Posterior vena cava (tissue), 2 donors: ENCODE measurements at regions not wholly inside any gene's neighbourhood (a gene's known extent, or its start where the extent isn't known, plus 50 kb on each side); places are given as distances from the start of the nearest gene placed in this dataset.

ENCODE experiments used
- DNase-seq: peaks from one replicate; pipeline ENCODE4 v3.0.0-alpha.2; 2020; ENCODE audit warnings: low spot score
- intact Hi-C, 2 donors: fragments of 100-400 bp; cut with DNase I; formaldehyde crosslinking; loops; one replicate each; pipeline versions ENCODE4 v1.14.1 to v1.14.2; 2022 to 2023
- donor health status: DM: yes; HTN: yes; CAD: no.
- donor health status: DM: yes; HTN: yes; CAD: no.

DNA sequence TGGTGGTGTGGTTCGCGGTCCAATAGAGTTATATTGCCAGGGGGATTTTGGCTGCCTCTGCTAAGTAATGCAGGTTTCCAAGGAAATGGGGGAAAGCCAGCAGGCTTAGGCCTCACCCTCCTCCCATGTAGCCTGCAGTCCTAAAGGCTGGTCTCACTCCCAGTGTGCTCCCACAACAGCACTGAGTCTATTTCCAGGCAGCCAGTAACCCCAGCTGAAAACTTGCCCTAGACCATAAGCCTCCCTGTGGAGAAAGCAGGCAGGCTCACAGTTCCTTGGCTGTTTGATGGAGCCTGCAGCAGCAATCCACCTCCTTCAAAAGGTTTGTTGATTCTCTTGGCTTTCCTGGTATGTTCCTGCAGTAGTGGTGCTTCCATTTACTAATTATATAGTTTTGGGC is 220.0 kb upstream of the ZNF804B start:
- intact Hi-C loops: no loop called here
- DNase-seq: no peak

DNA sequence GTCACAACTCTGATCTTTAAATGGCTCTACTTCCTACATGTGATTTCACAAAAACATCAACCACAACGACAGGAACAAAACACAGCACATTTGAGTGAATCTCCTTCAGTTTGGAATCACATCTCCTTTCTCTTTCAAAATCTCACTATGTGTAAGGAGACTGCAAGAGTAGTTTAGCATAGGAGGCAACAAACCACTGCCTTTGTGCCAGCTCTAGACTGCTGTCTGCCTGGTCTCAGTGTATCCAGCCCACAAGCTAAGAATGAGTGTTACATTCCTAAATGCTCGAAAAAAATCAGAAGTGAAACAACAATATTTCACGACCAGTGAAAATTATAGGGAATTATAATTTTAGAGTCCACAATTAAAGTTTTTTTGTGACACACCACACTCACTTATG is 217.0 kb upstream of the STEAP4 start:
- intact Hi-C loops: no loop called here
- no peak for DNase-seq

DNA sequence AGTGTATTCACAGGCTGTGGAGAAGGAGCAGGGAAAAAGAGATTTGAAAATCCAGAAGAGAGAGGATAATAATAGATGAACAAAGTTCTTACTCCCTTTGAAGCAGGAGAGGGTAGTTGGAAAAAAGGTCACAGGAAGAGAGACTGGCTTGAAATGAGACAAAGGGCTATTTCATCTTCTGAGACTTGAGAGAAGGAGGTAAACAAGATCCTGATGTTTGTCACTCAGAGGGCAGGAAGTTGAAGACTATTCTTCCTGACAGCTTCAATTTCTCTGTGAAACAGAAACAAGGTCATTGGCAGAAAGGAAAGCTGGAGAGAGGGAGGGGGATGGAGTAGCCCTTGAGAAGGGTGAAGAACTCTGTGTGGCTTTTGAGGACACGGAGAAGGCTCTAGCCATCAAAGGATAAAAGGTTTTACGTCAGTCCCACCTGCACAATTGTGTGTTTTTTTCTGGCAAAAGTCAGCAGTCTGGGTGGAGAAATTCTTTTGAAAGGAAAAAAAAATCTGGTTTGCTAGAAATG is 216.1 kb upstream of the STEAP4 start:
- intact Hi-C loops: no loop called here
- no peak for DNase-seq

DNA sequence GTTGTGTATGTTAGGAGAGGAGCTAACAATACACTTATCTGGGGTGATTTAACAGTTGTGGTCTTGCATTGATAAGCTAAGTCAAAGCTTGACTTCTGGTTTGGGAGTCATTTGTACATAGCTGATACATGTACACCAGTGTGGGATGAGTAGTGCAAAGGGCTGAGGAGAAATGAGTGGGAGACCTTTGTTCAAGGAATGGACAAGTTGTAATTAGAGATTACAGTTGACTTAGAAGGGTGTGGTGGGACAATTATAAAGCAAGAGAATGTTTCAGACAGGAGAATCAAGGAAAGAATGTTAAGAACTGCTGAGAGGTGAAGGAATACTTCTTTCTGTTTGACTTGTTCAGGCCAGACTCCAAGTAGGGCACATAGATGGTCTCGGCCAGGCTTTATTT is 209.7 kb upstream of the STEAP4 start:
- no peak for DNase-seq
- intact Hi-C loops: no loop called here

DNA sequence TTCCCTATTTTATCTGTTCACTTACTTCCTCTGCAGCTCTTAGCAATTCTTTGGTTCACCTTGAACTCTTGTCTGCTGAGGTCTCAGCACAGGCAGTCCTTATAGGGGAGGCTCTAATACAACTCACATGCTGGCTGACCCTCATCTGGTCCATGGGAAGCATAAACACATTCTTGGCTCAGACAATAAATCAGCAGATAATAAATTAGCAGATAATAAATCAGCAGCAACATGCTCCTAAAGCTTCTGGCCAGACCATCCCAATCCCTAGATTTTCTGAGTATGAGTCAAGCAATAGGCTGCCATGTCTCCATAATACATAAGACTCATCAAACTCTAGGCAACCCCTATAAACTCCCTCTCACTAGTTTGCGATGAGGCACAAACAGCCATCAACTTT is 208.6 kb upstream of the STEAP4 start:
- no peak for DNase-seq

DNA sequence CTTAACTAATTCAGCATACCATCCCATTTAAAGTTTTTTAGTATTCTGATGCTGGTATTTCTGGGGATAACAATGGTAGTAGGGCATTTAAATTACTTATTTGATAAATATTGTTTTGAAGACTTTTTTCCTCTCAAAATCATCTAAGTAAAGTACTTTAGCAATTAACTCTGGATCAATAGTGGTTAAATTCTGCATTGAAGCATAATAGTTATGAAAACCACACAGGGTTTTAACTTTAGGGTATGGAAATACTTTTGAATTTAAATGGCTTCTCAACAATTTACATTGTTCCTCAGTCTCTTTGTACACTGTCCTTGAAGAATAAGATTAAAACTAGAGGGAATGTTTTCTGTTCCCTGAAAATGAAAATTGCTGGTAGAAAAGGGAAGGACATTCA is 202.6 kb upstream of the STEAP4 start:
- intact Hi-C loops: no loop called here
- no peak for DNase-seq

More for the DNA sequence above, 208.6 kb upstream of the STEAP4 start:
- intact Hi-C loops: no loop called here

DNA sequence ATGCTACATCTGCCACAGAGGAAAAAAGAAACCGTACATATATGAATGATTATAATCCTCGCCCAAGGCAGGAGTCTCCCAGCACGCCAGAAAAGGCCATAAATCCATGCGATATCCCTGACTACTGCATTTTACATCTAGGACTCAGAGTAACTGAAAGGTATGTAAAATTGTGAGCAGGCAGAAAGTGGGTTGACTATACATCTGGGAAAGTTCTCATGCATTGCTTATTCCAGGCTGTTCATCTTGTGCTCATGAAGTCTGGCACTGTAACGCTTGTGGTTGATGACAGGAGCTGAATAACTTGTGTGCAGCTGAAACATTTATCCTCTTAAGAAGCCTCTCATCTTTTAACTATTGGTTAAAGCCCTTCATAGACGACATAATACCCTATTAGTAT is 193.4 kb upstream of the STEAP4 start:
- intact Hi-C loops: no loop called here
- DNase-seq: no peak

DNA sequence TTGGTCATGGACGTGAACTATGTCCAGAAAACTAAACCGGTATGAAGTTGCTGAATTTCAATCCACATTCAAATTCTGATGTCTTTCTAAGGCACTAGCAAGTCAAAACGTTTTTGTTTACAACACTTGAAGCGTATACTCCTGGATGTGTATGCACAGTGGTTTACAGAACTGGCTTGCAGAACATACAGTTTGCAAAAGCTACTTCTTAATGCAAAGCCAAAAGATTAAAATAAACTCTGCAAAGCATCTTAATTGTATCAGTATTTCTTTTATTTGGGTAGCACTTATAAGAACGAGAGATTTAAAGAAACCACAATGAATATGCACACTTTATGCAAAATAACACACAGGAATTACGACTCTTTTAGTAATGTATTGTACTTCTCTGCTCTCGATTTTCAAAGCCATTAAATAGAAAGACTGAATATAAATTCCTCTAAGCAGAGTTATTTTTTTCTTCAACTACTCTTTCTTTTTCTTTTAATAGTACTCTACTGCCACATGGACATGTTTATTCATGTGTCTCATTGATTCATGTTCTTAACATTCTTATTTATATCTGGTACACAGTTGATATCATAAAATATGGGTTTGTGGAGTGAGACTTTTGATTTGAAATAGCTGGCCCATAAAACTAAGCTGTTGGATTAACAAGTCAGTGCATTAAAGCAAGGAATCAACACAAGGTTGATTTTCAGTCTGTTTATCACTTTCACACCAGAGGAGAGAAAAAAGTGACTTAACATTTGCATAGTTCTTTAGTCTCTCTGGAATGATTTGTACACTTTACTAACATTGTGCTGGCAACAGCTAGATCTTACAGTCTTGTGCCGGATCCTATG is 189.4 kb upstream of the STEAP4 start:
- DNase-seq: no peak
- intact Hi-C loops: no loop called here

DNA sequence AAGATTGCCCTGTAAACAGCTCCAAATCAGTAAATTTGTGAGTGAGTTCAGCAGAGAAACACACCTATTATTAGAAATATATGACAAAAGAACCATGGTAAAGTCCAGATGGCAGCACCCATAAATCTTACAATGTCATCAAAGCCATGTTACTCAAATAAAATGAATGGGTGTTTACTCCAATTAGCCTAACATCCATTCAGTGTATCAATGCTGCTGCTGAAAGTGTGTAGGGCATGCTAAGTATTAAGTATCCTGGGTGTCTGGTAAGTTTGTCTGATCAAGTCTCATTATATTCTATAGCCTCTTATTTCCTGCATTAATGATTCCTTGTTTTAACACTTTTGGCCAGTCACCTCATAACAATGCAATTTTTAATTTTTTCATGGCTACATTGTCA is 185.5 kb upstream of the STEAP4 start:
- DNase-seq: no peak

DNA sequence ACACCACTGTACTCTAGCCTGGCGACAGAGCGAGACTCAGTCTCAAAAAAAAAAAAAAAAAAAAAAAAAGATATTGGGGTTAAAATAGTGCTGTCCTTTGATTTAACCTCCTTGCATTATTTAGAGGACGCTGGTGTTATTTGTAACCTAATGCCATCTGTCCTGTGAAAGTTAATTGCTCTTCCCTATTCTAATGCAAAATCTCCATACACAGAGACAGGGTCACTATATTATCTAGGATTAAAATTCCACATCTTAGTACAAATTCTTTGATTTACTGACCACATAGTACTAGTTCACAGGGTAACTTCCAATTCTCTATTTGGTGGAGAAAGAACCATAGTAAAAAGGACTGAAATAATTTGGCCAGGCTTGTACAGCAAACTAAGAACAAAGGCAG is 184.2 kb upstream of the STEAP4 start:
- intact Hi-C loops: no loop called here
- no peak for DNase-seq

More for the DNA sequence above, 185.5 kb upstream of the STEAP4 start:
- intact Hi-C loops: no loop called here

DNA sequence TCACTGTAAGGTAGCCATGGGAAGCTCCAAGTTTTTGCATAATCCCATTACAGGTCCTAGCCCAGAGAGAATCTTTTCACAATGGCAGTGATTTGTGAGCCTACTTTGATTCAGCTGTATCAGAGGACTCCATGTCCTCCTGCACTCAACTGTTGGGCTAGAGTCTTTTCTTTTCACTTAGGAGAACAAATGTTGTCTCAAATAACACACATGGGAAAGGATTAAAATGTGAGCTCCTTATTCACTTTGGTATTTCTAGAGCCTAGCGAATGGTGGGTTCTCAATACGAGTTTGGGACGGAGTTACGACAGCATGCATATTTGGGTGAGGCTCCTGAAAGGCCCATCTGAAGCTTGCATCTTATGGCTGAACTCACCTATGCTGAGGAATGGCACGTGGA is 183.5 kb upstream of the STEAP4 start:
- no peak for DNase-seq
- intact Hi-C loops: no loop called here

DNA sequence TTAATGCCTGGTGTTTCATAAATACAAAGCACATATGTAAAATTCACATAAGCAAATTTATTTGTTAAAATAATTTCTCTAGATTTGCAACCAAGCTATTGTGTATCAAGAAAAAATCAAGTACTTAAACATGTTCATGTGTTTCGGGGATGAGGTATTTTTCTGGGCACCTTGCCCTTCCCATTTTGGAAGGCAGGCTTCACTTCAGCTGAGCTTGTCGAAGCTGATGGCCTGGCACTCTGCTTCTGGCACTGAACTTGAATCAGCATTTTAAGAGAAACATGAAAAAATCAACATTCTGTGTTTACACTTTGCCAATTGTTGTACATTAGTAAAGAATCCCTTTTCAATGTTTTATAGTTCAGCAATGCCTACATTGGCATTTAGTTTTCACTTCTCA is 179.1 kb upstream of the STEAP4 start:
- no peak for DNase-seq
- intact Hi-C loops: no loop called here

DNA sequence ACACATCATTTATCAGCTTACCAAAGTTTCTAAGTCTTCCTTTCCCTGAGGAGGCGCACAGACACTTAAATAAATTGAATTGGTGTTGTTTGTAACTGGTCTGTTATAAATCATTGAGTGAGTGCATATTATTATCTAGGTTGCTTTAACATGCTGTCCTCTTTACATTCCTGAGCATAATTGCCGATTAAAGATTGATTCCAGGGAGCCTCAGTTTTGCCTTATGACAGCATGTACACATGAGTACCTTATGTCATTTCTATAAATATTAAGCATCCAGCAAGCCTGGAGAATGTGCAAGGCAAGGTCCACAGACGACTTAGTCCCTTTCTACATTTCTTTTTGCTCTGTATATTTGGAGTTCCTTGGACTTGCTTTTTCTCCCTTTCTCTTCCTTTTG is 177.9 kb upstream of the STEAP4 start:
- intact Hi-C loops: no loop called here
- no peak for DNase-seq

DNA sequence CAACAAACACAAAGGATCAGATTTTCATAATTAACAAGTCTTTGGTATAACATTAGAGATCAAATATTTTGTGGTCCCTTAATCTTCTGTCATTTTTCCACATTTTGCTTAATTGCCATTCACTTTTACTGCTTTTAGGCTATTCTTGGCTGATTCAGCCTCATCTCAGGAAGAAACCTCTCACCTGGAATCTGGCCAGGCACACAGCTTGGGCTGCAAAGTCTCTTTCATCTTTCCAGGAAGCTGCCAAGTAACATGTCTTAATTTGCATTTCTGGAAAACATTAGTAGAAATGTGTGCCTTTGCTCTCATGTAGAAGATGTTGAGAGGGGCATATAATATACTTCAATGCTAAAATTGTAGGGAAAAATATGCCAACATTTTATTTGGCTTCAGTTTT is 174.2 kb upstream of the STEAP4 start:
- no peak for DNase-seq
- intact Hi-C loops: no loop called here

DNA sequence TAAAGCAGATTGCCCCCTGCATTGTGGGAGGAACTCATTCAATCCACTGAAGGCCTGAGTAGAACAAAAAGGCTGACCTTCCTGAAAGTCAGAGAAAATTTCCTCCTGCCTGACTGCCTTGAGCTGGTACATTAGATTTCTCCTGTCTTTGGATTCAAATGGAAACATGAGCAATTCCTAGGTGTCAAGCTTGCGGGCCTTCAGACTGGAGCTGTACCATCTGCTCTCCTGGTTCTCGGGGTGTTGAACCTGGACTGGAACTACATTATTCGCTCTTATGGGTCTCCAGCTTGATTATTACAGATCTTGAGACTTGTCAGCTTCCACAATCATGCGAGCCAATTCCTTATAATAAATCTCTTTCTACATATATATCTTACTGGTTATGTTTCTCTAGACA is 173.6 kb upstream of the STEAP4 start:
- DNase-seq: no peak
- intact Hi-C loops: no loop called here

DNA sequence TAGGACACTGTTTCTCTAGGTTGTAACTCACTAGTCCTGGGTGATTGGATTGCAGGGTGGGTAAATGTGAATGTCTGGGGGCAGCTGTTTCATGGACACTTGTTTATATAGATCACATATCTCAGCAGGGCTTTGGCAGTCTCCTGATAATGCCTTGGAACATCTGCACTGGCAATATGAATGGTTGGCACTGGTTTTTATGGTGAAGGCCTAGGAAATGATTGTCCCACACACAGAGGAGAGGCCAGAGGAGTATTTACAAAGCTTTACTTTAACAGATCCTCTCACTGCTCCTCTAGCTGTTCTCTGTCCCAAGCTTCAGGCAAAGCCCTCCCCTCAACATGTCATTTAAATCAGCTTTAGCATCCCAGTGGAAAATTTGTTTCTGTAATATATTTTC is 171.3 kb upstream of the STEAP4 start:
- intact Hi-C loops: no loop called here
- DNase-seq: no peak

DNA sequence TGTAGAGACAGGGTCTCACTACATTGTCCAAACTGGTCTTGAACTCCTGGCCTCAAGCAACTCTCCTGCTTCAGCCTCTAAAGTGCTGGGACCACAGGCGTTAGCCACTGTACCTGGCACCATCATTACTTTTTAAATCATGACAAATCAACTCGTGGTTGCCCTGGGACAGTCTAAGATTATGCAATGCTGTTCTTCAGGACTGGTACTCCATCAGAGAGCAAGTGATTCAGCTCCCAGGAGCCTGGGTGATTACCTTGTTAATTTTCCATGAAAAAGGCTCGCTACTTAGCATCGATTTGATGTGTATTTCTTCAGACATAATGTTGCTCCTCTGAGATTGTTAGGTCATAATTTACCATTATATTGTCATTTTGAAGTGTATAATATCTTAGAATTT is 158.9 kb upstream of the STEAP4 start:
- no peak for DNase-seq
- intact Hi-C loops: no loop called here

DNA sequence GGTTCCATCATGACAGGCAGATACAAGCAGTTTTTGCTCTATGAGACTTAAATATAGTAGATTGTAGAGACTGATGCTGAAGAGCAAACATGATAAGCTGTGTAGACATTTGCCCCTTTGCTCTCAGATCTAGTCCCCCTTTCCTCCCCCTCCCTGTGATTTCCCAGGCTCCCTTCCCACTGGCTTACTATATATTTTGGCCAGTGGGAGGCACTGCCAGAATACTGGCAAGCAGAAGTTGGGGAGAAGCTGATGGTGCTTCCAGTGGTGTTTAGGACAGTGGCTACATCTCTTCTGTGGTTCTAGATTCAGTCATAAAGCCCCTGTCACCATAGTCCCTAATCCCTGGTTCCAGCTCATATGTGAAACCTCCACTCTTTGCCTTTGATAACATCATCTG is 156.1 kb upstream of the STEAP4 start:
- intact Hi-C loops: loop anchor here in 1 of 2 donors (5.0 kb wide), 1 partner anchor 630 kb away; no protein-coding TSS in a partner anchor
- no peak for DNase-seq

DNA sequence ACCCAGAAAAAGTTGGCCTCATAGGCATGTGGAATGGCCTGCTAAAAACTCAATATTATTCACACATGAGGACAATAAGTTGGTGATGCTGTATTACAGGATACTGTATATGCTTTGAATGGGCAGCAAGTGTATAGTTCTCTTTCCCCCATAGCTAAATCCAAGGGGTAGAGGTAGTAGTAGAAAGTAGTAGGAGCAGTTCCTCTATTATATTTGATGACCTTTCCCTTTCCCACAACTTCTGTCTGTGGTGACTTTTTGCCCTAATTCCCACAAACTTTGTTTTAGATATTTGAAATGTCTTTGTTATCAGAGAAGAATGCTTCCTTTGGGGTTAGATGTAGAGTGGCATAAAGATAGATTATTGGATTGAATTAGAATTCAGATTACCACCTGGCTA is 154.0 kb upstream of the STEAP4 start:
- no peak for DNase-seq
- intact Hi-C loops: loop anchor here in 1 of 2 donors (5.0 kb wide), 1 partner anchor 632 kb away; no protein-coding TSS in a partner anchor

DNA sequence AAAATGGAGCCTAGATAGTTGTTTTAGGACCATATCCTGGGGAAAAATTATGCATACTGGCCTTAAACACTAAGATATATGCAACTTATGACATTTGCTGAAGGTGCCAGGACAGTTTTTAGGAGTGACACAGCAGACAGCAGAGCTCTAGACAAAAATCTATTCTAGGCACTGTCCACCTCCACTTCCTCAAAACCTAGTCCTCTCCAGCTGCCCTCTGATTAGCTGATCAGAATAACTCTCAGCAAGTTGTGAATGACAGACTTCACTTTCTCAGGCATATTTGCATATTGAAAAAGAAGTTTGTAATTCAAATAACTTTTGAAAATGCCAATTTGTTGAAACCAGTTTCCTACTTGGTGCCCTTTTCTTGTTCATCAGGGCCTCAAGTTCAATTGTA is 152.3 kb upstream of the STEAP4 start:
- DNase-seq: no peak
- intact Hi-C loops: no loop called here

DNA sequence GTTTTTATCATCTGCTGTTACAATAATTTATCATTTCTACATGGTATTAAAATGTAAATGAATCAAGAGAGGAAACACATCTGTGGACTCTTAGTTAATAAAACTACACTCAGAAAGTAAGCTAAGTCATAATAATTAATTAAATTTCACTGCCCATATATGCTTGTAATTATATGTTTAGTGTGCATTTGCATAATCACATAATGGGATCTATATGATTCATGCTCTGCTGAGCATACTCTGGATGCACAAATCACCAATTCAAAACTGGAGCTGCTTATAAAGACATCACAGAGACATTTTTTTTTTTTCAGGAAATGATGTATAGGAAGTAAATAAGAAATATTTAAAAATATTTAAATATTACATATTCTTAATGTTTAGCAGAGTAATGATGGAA is 151.6 kb upstream of the STEAP4 start:
- no peak for DNase-seq
- intact Hi-C loops: no loop called here
